Activated CD4-positive, alpha-beta T cell treated with anti-CD3 and anti-CD28 coated beads for 36 hours (primary cell): ENCODE measurements at regions not wholly inside any gene's neighbourhood (a gene's known extent, or its start where the extent isn't known, plus 50 kb on each side); places are given as distances from the start of the nearest gene placed in this dataset.

Experiments used
- ATAC-seq: fragments of 200-7000 bp; cut with Tn5 transposase; one replicate; pipeline ENCODE4 v1.10.0; 2021; ENCODE audit warnings: mild to moderate bottlenecking, moderate library complexity
- CTCF ChIA-PET: fragments of 350-600 bp; sonication (Branson Sonifier 250); formaldehyde crosslinking; loops from one replicate; lab custom pipeline; 2021; ENCODE audit warnings: antibody characterized with exemption; lab: Charles Lee
- POLR2A ChIA-PET: fragments of 350-600 bp; sonication (Branson Sonifier 250); formaldehyde crosslinking; loops from one replicate; lab custom pipeline; 2021; ENCODE audit warnings: antibody characterized with exemption, inconsistent platforms; lab: Charles Lee
- DNase-seq: peaks from one replicate; pipeline ENCODE4 v3.0.0-alpha.2; 2020
- H3K27ac Mint-ChIP-seq: one replicate; pipeline ENCODE4 v1.8.0; 2021; ENCODE audit warnings: mixed read lengths
- H3K27me3 Mint-ChIP-seq: one replicate; pipeline ENCODE4 v1.8.0; 2021; ENCODE audit warnings: mixed read lengths
- H3K36me3 Mint-ChIP-seq: one replicate; pipeline ENCODE4 v1.8.0; 2021; ENCODE audit warnings: low read depth, mixed read lengths
- H3K4me1 Mint-ChIP-seq: one replicate; pipeline ENCODE4 v1.8.0; 2021; ENCODE audit warnings: mixed read lengths
- H3K4me3 Mint-ChIP-seq: one replicate; pipeline ENCODE4 v1.8.0; 2021; ENCODE audit warnings: mild to moderate bottlenecking, moderate library complexity, mixed read lengths
- H3K9me3 Mint-ChIP-seq: one replicate; pipeline ENCODE4 v1.8.0; 2021; ENCODE audit warnings: low read depth, mixed read lengths
- intact Hi-C, 2 experiments: fragments of 100-400 bp; cut with DNase I in 1 of 2; cut with micrococcal nuclease in 1 of 2; formaldehyde crosslinking; loops; one replicate each; pipeline versions ENCODE4 v1.14.2 to v1.15.1; 2022 to 2024; cut with DNase I, micrococcal nuclease

- intact Hi-C loops: no loop called here
- H3K27me3 Mint-ChIP-seq: no peaks in the 10 kb centered on the region
- H3K4me1 Mint-ChIP-seq: no peaks in the 10 kb centered on the region
- no peak overlapping the region for H3K4me3 Mint-ChIP-seq
- ATAC-seq (no peak), DNase-seq (no peak)
- H3K27ac Mint-ChIP-seq: no peak overlapping the region
- H3K9me3 Mint-ChIP-seq: peaks cover 3% of the 10 kb centered on the region
- ChIA-PET CTCF (no interaction called here), POLR2A (no interaction called here)
- H3K36me3 Mint-ChIP-seq: no peaks in the 10 kb centered on the region
Observed at GRCh38 chr2:146048141-146048540, 1528.2 kb upstream of the ZEB2 start.

- no peaks in the 10 kb centered on the region for H3K27me3 Mint-ChIP-seq
- no peak for ATAC-seq
- no peak overlapping the region for H3K4me3 Mint-ChIP-seq
- no peak for DNase-seq
- H3K27ac Mint-ChIP-seq: no peak overlapping the region
- H3K4me1 Mint-ChIP-seq: no peaks in the 10 kb centered on the region
- ChIA-PET POLR2A (no interaction called here), CTCF (no interaction called here)
- no peaks in the 10 kb centered on the region for H3K9me3 Mint-ChIP-seq
- intact Hi-C loops: no loop called here
- H3K36me3 Mint-ChIP-seq: no peaks in the 10 kb centered on the region
Observed at GRCh38 chr2:146041274-146041910, 1521.5 kb upstream of the ZEB2 start.

- no peak overlapping the region for H3K27ac Mint-ChIP-seq
- POLR2A ChIA-PET: no interaction called here
- DNase-seq: no peak
- CTCF ChIA-PET: no interaction called here
- no peaks in the 10 kb centered on the region for H3K4me1 Mint-ChIP-seq
- no peaks in the 10 kb centered on the region for H3K9me3 Mint-ChIP-seq
- no peak overlapping the region for H3K4me3 Mint-ChIP-seq
- intact Hi-C loops: no loop called here
- H3K36me3 Mint-ChIP-seq: no peaks in the 10 kb centered on the region
- no peak for ATAC-seq
- no peaks in the 10 kb centered on the region for H3K27me3 Mint-ChIP-seq
Observed at GRCh38 chr2:146040051-146040450, 1520.1 kb upstream of the ZEB2 start.

GRCh38 chr2:146038014-146038413 is 1518.1 kb upstream of the ZEB2 start:
- ATAC-seq (no peak), DNase-seq (no peak)
- H3K9me3 Mint-ChIP-seq: no peaks in the 10 kb centered on the region
- no peaks in the 10 kb centered on the region for H3K4me1 Mint-ChIP-seq
- H3K36me3 Mint-ChIP-seq: no peaks in the 10 kb centered on the region
- CTCF ChIA-PET: no interaction called here
- no peak overlapping the region for H3K4me3 Mint-ChIP-seq
- H3K27me3 Mint-ChIP-seq: no peaks in the 10 kb centered on the region
- no peak overlapping the region for H3K27ac Mint-ChIP-seq
- intact Hi-C loops: no loop called here
- POLR2A ChIA-PET: no interaction called here

GRCh38 chr2:146037334-146037870 is 1517.5 kb upstream of the ZEB2 start:
- no peaks in the 10 kb centered on the region for H3K4me1 Mint-ChIP-seq
- H3K36me3 Mint-ChIP-seq: no peaks in the 10 kb centered on the region
- H3K4me3 Mint-ChIP-seq: no peak overlapping the region
- ATAC-seq (no peak), DNase-seq (no peak)
- intact Hi-C loops: no loop called here
- ChIA-PET POLR2A (no interaction called here), CTCF (no interaction called here)
- no peaks in the 10 kb centered on the region for H3K9me3 Mint-ChIP-seq
- no peak overlapping the region for H3K27ac Mint-ChIP-seq
- H3K27me3 Mint-ChIP-seq: no peaks in the 10 kb centered on the region

GRCh38 chr2:146031158-146031557 is 1511.2 kb upstream of the ZEB2 start:
- DNase-seq (no peak), ATAC-seq (no peak)
- CTCF ChIA-PET: no interaction called here
- Mint-ChIP-seq H3K27ac (no peak overlapping the region), H3K36me3 (no peaks in the 10 kb centered on the region), H3K9me3 (peaks cover 2% of the 10 kb centered on the region), H3K27me3 (no peaks in the 10 kb centered on the region), H3K4me3 (no peak overlapping the region), H3K4me1 (no peaks in the 10 kb centered on the region)
- POLR2A ChIA-PET: no interaction called here
- intact Hi-C loops: no loop called here

GRCh38 chr2:146027156-146027555 is 1507.2 kb upstream of the ZEB2 start:
- H3K9me3 Mint-ChIP-seq: peaks cover 2% of the 10 kb centered on the region
- no peaks in the 10 kb centered on the region for H3K27me3 Mint-ChIP-seq
- no peaks in the 10 kb centered on the region for H3K36me3 Mint-ChIP-seq
- intact Hi-C loops: no loop called here
- H3K4me1 Mint-ChIP-seq: no peaks in the 10 kb centered on the region
- ChIA-PET POLR2A (no interaction called here), CTCF (no interaction called here)
- ATAC-seq (no peak), DNase-seq (no peak)
- H3K27ac Mint-ChIP-seq: no peak overlapping the region
- H3K4me3 Mint-ChIP-seq: no peak overlapping the region

GRCh38 chr2:146025519-146025918 is 1505.6 kb upstream of the ZEB2 start:
- no peaks in the 10 kb centered on the region for H3K27me3 Mint-ChIP-seq
- ATAC-seq: no peak
- H3K4me3 Mint-ChIP-seq: no peak overlapping the region
- ChIA-PET CTCF (no interaction called here), POLR2A (no interaction called here)
- H3K27ac Mint-ChIP-seq: no peak overlapping the region
- H3K4me1 Mint-ChIP-seq: no peaks in the 10 kb centered on the region
- H3K36me3 Mint-ChIP-seq: no peaks in the 10 kb centered on the region
- intact Hi-C loops: no loop called here
- DNase-seq: no peak
- H3K9me3 Mint-ChIP-seq: peaks cover 2% of the 10 kb centered on the region

- ATAC-seq (no peak), DNase-seq (no peak)
- Mint-ChIP-seq H3K9me3 (peaks cover 2% of the 10 kb centered on the region), H3K27ac (no peak overlapping the region), H3K4me1 (no peaks in the 10 kb centered on the region), H3K27me3 (no peaks in the 10 kb centered on the region), H3K36me3 (no peaks in the 10 kb centered on the region), H3K4me3 (no peak overlapping the region)
- intact Hi-C loops: no loop called here
- ChIA-PET CTCF (no interaction called here), POLR2A (no interaction called here)
Observed at GRCh38 chr2:146024212-146024743, 1504.4 kb upstream of the ZEB2 start.

- ChIA-PET POLR2A (no interaction called here), CTCF (no interaction called here)
- H3K4me1 Mint-ChIP-seq: no peaks in the 10 kb centered on the region
- no peak for DNase-seq
- H3K27me3 Mint-ChIP-seq: no peaks in the 10 kb centered on the region
- intact Hi-C loops: no loop called here
- H3K4me3 Mint-ChIP-seq: no peak overlapping the region
- H3K36me3 Mint-ChIP-seq: no peaks in the 10 kb centered on the region
- no peaks in the 10 kb centered on the region for H3K9me3 Mint-ChIP-seq
- H3K27ac Mint-ChIP-seq: no peak overlapping the region
- ATAC-seq: no peak
Observed at GRCh38 chr2:146004462-146004861, 1484.5 kb upstream of the ZEB2 start.

GRCh38 chr2:146003337-146003736 is 1483.4 kb upstream of the ZEB2 start:
- ATAC-seq: no peak
- ChIA-PET CTCF (no interaction called here), POLR2A (no interaction called here)
- DNase-seq: no peak
- Mint-ChIP-seq H3K27me3 (no peaks in the 10 kb centered on the region), H3K9me3 (peaks cover 3% of the 10 kb centered on the region), H3K4me3 (no peak overlapping the region), H3K4me1 (no peaks in the 10 kb centered on the region), H3K27ac (no peak overlapping the region), H3K36me3 (no peaks in the 10 kb centered on the region)
- intact Hi-C loops: no loop called here

GRCh38 chr2:145994910-145995309 is 1475.0 kb upstream of the ZEB2 start:
- ChIA-PET CTCF (no interaction called here), POLR2A (no interaction called here)
- ATAC-seq: no peak
- Mint-ChIP-seq H3K27me3 (no peaks in the 10 kb centered on the region), H3K4me1 (no peaks in the 10 kb centered on the region), H3K9me3 (peaks cover 14% of the 10 kb centered on the region), H3K27ac (no peak overlapping the region), H3K4me3 (no peak overlapping the region), H3K36me3 (no peaks in the 10 kb centered on the region)
- DNase-seq: no peak
- intact Hi-C loops: no loop called here
